KMS-11 (cell line): ENCODE measurements at regions not wholly inside any gene's neighbourhood (a gene's known extent, or its start where the extent isn't known, plus 50 kb on each side); places are given as distances from the start of the nearest gene placed in this dataset.

Experiments
- H2AFZ ChIP-seq: fragments of 200-600 bp; sonication (generic); 2 replicates; pipeline ENCODE4 v1.6.1; 2016; ENCODE audit warnings: antibody characterized with exemption, mixed run types, low read depth
- H3K27ac ChIP-seq: fragments of 200-600 bp; sonication (generic); 2 replicates; pipeline ENCODE4 v1.6.1; 2016; ENCODE audit warnings: mild to moderate bottlenecking, mixed run types
- H3K27me3 ChIP-seq: fragments of 200-600 bp; sonication (generic); 2 replicates; pipeline ENCODE4 v1.6.1; 2017; ENCODE audit warnings: mild to moderate bottlenecking, low read depth, mixed run types, moderate library complexity; ENCODE audit not compliant: insufficient read depth
- H3K36me3 ChIP-seq: fragments of 200-600 bp; sonication (generic); 2 replicates; pipeline ENCODE4 v1.6.1; 2017; ENCODE audit warnings: mild to moderate bottlenecking, mixed run types; ENCODE audit not compliant: insufficient read depth
- H3K4me1 ChIP-seq: fragments of 200-600 bp; sonication (generic); 2 replicates; pipeline ENCODE4 v1.6.1; 2016; ENCODE audit warnings: mild to moderate bottlenecking, low read depth, mixed run types; ENCODE audit not compliant: poor library complexity, severe bottlenecking
- H3K4me2 ChIP-seq: fragments of 200-600 bp; sonication (generic); 2 replicates; pipeline ENCODE4 v1.7.0; 2016; ENCODE audit warnings: mild to moderate bottlenecking, mixed run types
- H3K4me3 ChIP-seq: fragments of 200-600 bp; sonication (generic); IDR thresholded peaks from 2 replicates; pipeline ENCODE4 v1.6.1; 2017; ENCODE audit warnings: low read depth, low read length, mixed read lengths; ENCODE audit not compliant: insufficient read depth
- H3K79me2 ChIP-seq: fragments of 200-600 bp; sonication (generic); 2 replicates; pipeline ENCODE4 v1.6.1; 2016; ENCODE audit warnings: low read depth, mixed run types; ENCODE audit not compliant: insufficient read depth
- H3K9ac ChIP-seq: fragments of 200-600 bp; sonication (generic); 2 replicates; pipeline ENCODE4 v1.6.1; 2016; ENCODE audit warnings: mild to moderate bottlenecking, mixed run types
- H4K20me1 ChIP-seq: fragments of 200-600 bp; sonication (generic); 2 replicates; pipeline ENCODE4 v1.6.1; 2016; ENCODE audit warnings: mild to moderate bottlenecking, mixed run types; ENCODE audit not compliant: insufficient read depth
- TF ChIP-seq, protein P1 (sequence below): fragments of 200-600 bp; sonication (generic); conservative IDR thresholded peaks from 2 replicates; pipeline ENCODE4 v1.6.1; 2017; ENCODE audit warnings: low read depth, mild to moderate bottlenecking, antibody characterized with exemption, low read length, moderate library complexity, mixed read lengths

- no peaks in the 10 kb centered on the region for H4K20me1 ChIP-seq
- H3K79me2 ChIP-seq = no peaks in the 10 kb centered on the region
- H3K4me3 ChIP-seq = no peak overlapping the region
- no peak overlapping the region for H2AFZ ChIP-seq
- H3K4me2 ChIP-seq = no peak overlapping the region
- H3K9ac ChIP-seq = no peak overlapping the region
- no peak overlapping the region for H3K27ac ChIP-seq
- TF ChIP-seq, protein P1, sequence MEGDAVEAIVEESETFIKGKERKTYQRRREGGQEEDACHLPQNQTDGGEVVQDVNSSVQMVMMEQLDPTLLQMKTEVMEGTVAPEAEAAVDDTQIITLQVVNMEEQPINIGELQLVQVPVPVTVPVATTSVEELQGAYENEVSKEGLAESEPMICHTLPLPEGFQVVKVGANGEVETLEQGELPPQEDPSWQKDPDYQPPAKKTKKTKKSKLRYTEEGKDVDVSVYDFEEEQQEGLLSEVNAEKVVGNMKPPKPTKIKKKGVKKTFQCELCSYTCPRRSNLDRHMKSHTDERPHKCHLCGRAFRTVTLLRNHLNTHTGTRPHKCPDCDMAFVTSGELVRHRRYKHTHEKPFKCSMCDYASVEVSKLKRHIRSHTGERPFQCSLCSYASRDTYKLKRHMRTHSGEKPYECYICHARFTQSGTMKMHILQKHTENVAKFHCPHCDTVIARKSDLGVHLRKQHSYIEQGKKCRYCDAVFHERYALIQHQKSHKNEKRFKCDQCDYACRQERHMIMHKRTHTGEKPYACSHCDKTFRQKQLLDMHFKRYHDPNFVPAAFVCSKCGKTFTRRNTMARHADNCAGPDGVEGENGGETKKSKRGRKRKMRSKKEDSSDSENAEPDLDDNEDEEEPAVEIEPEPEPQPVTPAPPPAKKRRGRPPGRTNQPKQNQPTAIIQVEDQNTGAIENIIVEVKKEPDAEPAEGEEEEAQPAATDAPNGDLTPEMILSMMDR = no peak
- H3K4me1 ChIP-seq = no peaks in the 10 kb centered on the region
- H3K27me3 ChIP-seq = no peaks in the 10 kb centered on the region
- H3K36me3 ChIP-seq = no peaks in the 10 kb centered on the region
Measured at GRCh38 chr12:127857661-127858060, 409.3 kb upstream of the TMEM132C start.

- Histone ChIP-seq H3K4me2 (no peak overlapping the region), H3K9ac (no peak overlapping the region), H3K4me3 (no peak overlapping the region), H3K36me3 (no peaks in the 10 kb centered on the region), H3K79me2 (no peaks in the 10 kb centered on the region), H3K27ac (no peak overlapping the region), H2AFZ (no peak overlapping the region), H4K20me1 (no peaks in the 10 kb centered on the region), H3K27me3 (no peaks in the 10 kb centered on the region), H3K4me1 (no peaks in the 10 kb centered on the region)
- TF ChIP-seq, protein P1 = no peak
Measured at GRCh38 chr12:127860536-127860935, 406.4 kb upstream of the TMEM132C start.

DNA sequence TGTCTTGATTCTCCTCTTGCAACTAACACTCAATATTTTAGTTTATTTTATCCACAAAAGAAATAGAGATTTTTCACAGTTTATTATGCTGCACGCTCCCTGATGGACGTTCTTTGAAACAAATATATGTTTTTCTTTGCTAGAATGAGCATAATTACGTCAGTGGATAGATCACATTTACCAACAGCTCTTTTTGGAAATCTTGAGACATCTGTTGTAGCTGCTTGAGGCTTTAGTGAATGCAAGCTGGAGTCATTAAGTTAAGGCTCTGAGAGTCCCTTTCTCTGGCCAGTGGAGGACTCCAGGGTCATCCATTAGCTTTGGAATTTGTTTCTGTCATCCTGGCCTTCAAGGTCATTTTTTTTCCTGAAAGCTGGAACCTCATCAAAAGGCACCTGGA is 405.6 kb upstream of the TMEM132C start:
- no peak overlapping the region for H2AFZ ChIP-seq
- H3K36me3 ChIP-seq = no peaks in the 10 kb centered on the region
- H3K27me3 ChIP-seq = no peaks in the 10 kb centered on the region
- H3K79me2 ChIP-seq = no peaks in the 10 kb centered on the region
- H3K9ac ChIP-seq = no peak overlapping the region
- no peak overlapping the region for H3K4me2 ChIP-seq
- H3K4me3 ChIP-seq = no peak overlapping the region
- H3K27ac ChIP-seq = no peak overlapping the region
- TF ChIP-seq, protein P1 = no peak
- no peaks in the 10 kb centered on the region for H3K4me1 ChIP-seq
- no peaks in the 10 kb centered on the region for H4K20me1 ChIP-seq

DNA sequence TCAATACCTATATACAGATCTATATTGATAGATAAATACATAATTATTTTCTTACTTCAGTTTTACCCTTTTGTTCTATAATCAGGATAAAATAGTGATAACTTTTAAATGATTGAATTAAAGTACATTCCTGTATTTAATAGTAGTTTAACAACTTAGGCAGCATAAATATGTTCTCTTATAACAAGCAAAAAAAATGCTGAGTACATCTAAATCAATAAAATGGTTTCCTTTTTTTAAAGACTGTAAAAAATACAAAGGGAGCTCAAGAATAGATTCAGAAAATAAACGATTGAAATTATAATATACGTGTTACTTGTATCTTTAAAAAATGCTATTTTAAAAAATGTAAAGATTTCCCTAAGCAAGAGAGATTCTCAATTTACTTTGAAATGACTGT is 393.7 kb upstream of the TMEM132C start:
- H3K27me3 ChIP-seq = no peaks in the 10 kb centered on the region
- H3K9ac ChIP-seq = no peak overlapping the region
- no peaks in the 10 kb centered on the region for H3K79me2 ChIP-seq
- no peak overlapping the region for H2AFZ ChIP-seq
- no peaks in the 10 kb centered on the region for H4K20me1 ChIP-seq
- H3K4me3 ChIP-seq = no peak overlapping the region
- no peaks in the 10 kb centered on the region for H3K4me1 ChIP-seq
- no peak overlapping the region for H3K27ac ChIP-seq
- no peak overlapping the region for H3K4me2 ChIP-seq
- TF ChIP-seq, protein P1 = no peak
- no peaks in the 10 kb centered on the region for H3K36me3 ChIP-seq
